ENCODE measurements at regions not wholly inside any gene's neighbourhood (a gene's known extent, or its start where the extent isn't known, plus 50 kb on each side); places are given as distances from the start of the nearest gene placed in this dataset.

DNA sequence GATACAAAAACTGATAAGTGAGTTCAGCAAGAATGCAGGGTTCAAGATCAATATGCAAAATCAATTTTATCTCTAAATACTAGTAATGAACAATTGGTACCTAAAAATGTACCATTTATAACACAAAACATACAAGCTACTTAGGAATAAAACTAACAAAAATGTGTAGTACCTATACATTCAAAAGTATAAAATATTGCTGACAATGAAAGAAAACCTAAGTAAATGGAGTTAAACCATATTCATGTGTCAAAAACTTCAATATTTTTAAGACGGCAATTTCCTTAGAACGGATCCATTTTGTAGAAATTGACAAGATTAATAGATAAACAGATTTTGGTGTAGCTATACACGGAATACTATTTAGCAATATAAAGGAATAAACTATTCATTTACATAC, 343.1 kb upstream of the CCDC54 start:
- intact Hi-C loops (cut with DNase I): no loop called here
- WGBS: 86% methylated on average over 3 of the region's 3 CpGs
- H3K36me3 ChIP-seq: no peaks in the 10 kb centered on the region
- H3K4me3 ChIP-seq: no peak overlapping the region
- no peak overlapping the region for H3K27ac ChIP-seq (replicated peaks in 1 of 4)
- H3K9me3 ChIP-seq: peaks cover 0 to 17% (median 10%) of the 10 kb centered on the region in 4 donors
- DNase-seq (ENCODE audit: extremely low spot score): no peak
- no peaks in the 10 kb centered on the region for H3K4me1 ChIP-seq
- no peaks in the 10 kb centered on the region for H3K27me3 ChIP-seq
- TF ChIP-seq POLR2AphosphoS5 (IDR thresholded peaks at IDR 0.05): no peak
- TF ChIP-seq EP300 (IDR thresholded peaks at IDR 0.05): no peak
- no peak for TF ChIP-seq CTCF (IDR thresholded peaks at IDR 0.05)
- no peak for TF ChIP-seq POLR2A (IDR thresholded peaks at IDR 0.05; ENCODE audit: low read depth)

DNA sequence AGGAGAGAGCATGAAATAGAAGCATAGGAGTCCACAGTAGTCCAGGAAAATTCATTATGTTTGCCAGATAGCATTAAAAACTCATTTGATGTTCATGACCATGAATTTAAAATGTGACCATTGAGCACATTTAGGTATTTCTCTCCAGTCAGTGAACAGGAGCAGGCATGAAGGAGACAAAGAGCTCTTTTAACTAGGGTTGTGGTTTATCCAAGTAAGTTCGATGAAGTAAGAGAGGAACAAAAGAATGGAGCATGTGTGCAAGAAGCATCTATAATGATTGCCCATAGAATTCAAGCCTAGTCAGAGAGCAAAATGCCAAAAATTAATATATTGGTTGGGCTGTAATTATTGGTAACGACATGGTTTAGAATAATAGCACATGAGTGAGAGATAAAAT, 342.1 kb upstream of the CCDC54 start:
- H3K4me1 ChIP-seq: no peaks in the 10 kb centered on the region
- no peak overlapping the region for H3K27ac ChIP-seq (replicated peaks in 1 of 4)
- no peak for DNase-seq (ENCODE audit: extremely low spot score)
- H3K9me3 ChIP-seq: peaks cover 0 to 17% (median 10%) of the 10 kb centered on the region in 4 donors
- TF ChIP-seq POLR2AphosphoS5 (IDR thresholded peaks at IDR 0.05): no peak
- no peak for TF ChIP-seq POLR2A (IDR thresholded peaks at IDR 0.05; ENCODE audit: low read depth)
- no peak for TF ChIP-seq CTCF (IDR thresholded peaks at IDR 0.05)
- no peak for TF ChIP-seq EP300 (IDR thresholded peaks at IDR 0.05)
- 88% methylated on average over 2 of the region's 2 CpGs for WGBS
- no peaks in the 10 kb centered on the region for H3K27me3 ChIP-seq
- intact Hi-C loops (cut with DNase I): no loop called here
- H3K36me3 ChIP-seq: no peaks in the 10 kb centered on the region
- H3K4me3 ChIP-seq: no peak overlapping the region

DNA sequence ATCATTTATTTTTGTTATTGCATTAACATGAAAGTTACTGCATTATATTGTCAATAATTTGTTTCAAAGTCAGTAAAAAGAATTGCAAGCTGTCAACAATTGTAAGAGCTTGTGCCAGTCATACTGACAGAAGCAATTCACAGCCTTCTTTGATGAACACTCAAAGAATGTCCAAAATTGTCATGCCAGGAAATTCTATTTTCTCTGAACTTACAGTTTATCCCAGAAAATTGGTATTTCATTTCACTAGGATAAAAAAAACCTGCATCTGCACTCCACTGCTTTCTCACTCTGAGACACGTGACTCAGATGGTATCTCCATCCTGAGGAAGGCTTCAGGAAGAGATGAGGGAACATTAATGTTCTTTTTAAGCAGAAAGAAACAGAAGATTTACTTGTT, 332.6 kb upstream of the CCDC54 start:
- H3K9me3 ChIP-seq: peaks cover 0 to 5% (median 0%) of the 10 kb centered on the region in 4 donors
- H3K36me3 ChIP-seq: no peaks in the 10 kb centered on the region
- TF ChIP-seq POLR2AphosphoS5 (IDR thresholded peaks at IDR 0.05) (no peak), POLR2A (IDR thresholded peaks at IDR 0.05; ENCODE audit: low read depth) (no peak), CTCF (IDR thresholded peaks at IDR 0.05) (no peak), EP300 (IDR thresholded peaks at IDR 0.05) (no peak)
- no peak overlapping the region for H3K27ac ChIP-seq (replicated peaks in 1 of 4)
- H3K4me3 ChIP-seq: no peak overlapping the region
- no peaks in the 10 kb centered on the region for H3K27me3 ChIP-seq
- H3K4me1 ChIP-seq: no peaks in the 10 kb centered on the region
- intact Hi-C loops (cut with DNase I): no loop called here
- DNase-seq (ENCODE audit: extremely low spot score): no peak
- WGBS: 56% methylated on average over 1 of the region's 1 CpG

DNA sequence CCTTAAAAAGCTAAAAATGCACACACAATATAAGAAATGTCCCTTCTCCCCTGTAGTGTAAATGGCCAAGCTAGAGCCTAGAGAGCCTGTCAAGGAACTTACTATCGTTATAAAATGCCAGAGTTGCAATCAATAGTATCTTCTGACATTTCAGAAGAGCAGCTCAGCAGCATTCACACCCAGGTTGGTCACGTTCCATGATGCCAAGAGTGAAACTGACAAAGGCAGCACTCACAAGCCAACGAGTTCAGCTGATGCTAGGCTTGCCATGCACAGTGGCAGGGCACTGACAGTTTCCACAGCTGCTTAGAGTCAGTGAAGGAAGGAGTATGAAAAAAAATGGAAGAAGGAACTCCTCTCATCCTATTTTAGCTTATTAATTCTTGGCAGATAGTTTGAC, 331.4 kb upstream of the CCDC54 start:
- H3K36me3 ChIP-seq: no peaks in the 10 kb centered on the region
- DNase-seq (ENCODE audit: extremely low spot score): no peak
- peaks cover 0 to 3% (median 0%) of the 10 kb centered on the region in 4 donors for H3K9me3 ChIP-seq
- no peaks in the 10 kb centered on the region for H3K27me3 ChIP-seq
- intact Hi-C loops (cut with DNase I): no loop called here
- TF ChIP-seq POLR2A (IDR thresholded peaks at IDR 0.05; ENCODE audit: low read depth): no peak
- TF ChIP-seq CTCF (IDR thresholded peaks at IDR 0.05): no peak
- no peak for TF ChIP-seq POLR2AphosphoS5 (IDR thresholded peaks at IDR 0.05)
- TF ChIP-seq EP300 (IDR thresholded peaks at IDR 0.05): no peak
- no peak overlapping the region for H3K27ac ChIP-seq (replicated peaks in 1 of 4)
- 30% methylated on average over 3 of the region's 3 CpGs for whole genome bisulfite sequencing
- no peaks in the 10 kb centered on the region for H3K4me1 ChIP-seq
- no peak overlapping the region for H3K4me3 ChIP-seq

GRCh38 chr3:107055181-107055942, 321.9 kb upstream of the CCDC54 start:
- TF ChIP-seq POLR2AphosphoS5 (IDR thresholded peaks at IDR 0.05): no peak
- TF ChIP-seq POLR2A (IDR thresholded peaks at IDR 0.05; ENCODE audit: low read depth): no peak
- TF ChIP-seq CTCF (IDR thresholded peaks at IDR 0.05): no peak
- no peak for TF ChIP-seq EP300 (IDR thresholded peaks at IDR 0.05)
- Histone ChIP-seq H3K9me3 (no peaks in the 10 kb centered on the region), H3K4me3 (no peak overlapping the region), H3K27me3 (no peaks in the 10 kb centered on the region), H3K36me3 (no peaks in the 10 kb centered on the region), H3K27ac (replicated peaks in 1 of 4) (no peak overlapping the region), H3K4me1 (no peaks in the 10 kb centered on the region)
- WGBS: 86% methylated on average over 4 of the region's 4 CpGs
- intact Hi-C loops (cut with DNase I): no loop called here
- DNase-seq (ENCODE audit: extremely low spot score): no peak

Measured in esophagus muscularis mucosa (tissue), 4 donors.